ENCODE measurements at regions not wholly inside any gene's neighbourhood (a gene's known extent, or its start where the extent isn't known, plus 50 kb on each side); places are given as distances from the start of the nearest gene placed in this dataset.

- H2AFZ ChIP-seq (ENCODE audit: low read length): no peak overlapping the region
- ChIA-PET POLR2A (no interaction called here), CTCF (ENCODE audit: low intra/inter-chr PET ratio, low total read pairs) (no interaction called here)
- H3K27ac ChIP-seq (ENCODE audit: extremely low read length, insufficient read depth, low read length): no peak overlapping the region
- intact Hi-C loops (cut with micrococcal nuclease; ENCODE audit: unreplicated experiment) (no loop called here), in situ Hi-C loops (cut with HindIII; ENCODE audit: extremely low pct_ligation_motif_present, low pct_unique_long_range_greater_than_20kb) (no loop called here)
- 0% methylated on average over 1 of the region's 1 CpG for whole genome bisulfite sequencing (ENCODE audit: low lambda C conversion rate)
- H3K4me2 ChIP-seq (ENCODE audit: low read depth, low read length): no peak overlapping the region
- no peak overlapping the region for H3K4me3 ChIP-seq (replicated peaks in 1 of 3; ENCODE audit: insufficient read depth in 1 of 3, low read depth in 2 of 3, low read length in 3 of 3)
- H3K27me3 ChIP-seq (ENCODE audit: control insufficient read depth in 1 of 2, insufficient read depth in 2 of 2, low read length in 2 of 2): no peaks in the 10 kb centered on the region
- ATAC-seq: no peak
- H4K20me1 ChIP-seq (ENCODE audit: insufficient read depth, low read length): no peaks in the 10 kb centered on the region
- FAIRE-seq: no peak
- TF ChIP-seq KDM4B (CRISPR knock-in tag; IDR thresholded peaks at IDR 0.05) (no peak), CREM (IDR thresholded peaks at IDR 0.05) (no peak), CREM (CRISPR knock-in tag; IDR thresholded peaks at IDR 0.05) (no peak), ZNF678 (CRISPR knock-in tag; IDR thresholded peaks at IDR 0.05) (no peak), ZBTB10 (CRISPR knock-in tag; IDR thresholded peaks at IDR 0.05; ENCODE audit: borderline replicate concordance) (no peak), ZNF354B (CRISPR knock-in tag; IDR thresholded peaks at IDR 0.05) (no peak), ZNF383 (CRISPR knock-in tag; IDR thresholded peaks at IDR 0.05; ENCODE audit: borderline replicate concordance) (no peak), CEBPG (CRISPR knock-in tag; IDR thresholded peaks at IDR 0.05) (no peak), ZNF333 (CRISPR knock-in tag; IDR thresholded peaks at IDR 0.05; ENCODE audit: borderline replicate concordance) (no peak)
- H3K4me1 ChIP-seq (ENCODE audit: insufficient read depth, low read length): no peaks in the 10 kb centered on the region
- BruUV-seq (replicated peaks): no TSS peak
- DNase-seq (ENCODE audit: low spot score): no peak
- no peaks in the 10 kb centered on the region for H3K36me3 ChIP-seq (replicated peaks in 1 of 2; ENCODE audit: control insufficient read depth in 1 of 2, insufficient read depth in 2 of 2, low read length in 2 of 2)
- no peaks in the 10 kb centered on the region for H3K9me3 ChIP-seq (ENCODE audit: low read length)
- no peak overlapping the region for H3K9ac ChIP-seq (ENCODE audit: insufficient read depth, low read depth, low read length)
- H3K79me2 ChIP-seq (ENCODE audit: insufficient read depth, low read length): no peaks in the 10 kb centered on the region
These were observed 428.6 kb upstream of the ADAMTSL1 start for GRCh38 chr9:18045326-18045725.

Measured in HepG2 (cell line).